Gastroesophageal sphincter (tissue), 3 donors: ENCODE measurements at regions not wholly inside any gene's neighbourhood (a gene's known extent, or its start where the extent isn't known, plus 50 kb on each side); places are given as distances from the start of the nearest gene placed in this dataset.

Source experiments
- CTCF ChIP-seq, 4 experiments: fragments of 200-600 bp in 2 of 4; fragments of 450-650 bp in 2 of 4; sonication (generic) in 1 of 4; IDR thresholded peaks; one replicate each; pipeline ENCODE4 v1.5.1; 2017 to 2019; ENCODE audit warnings: antibody characterized with exemption in 4 of 4, mild to moderate bottlenecking in 2 of 4, moderate library complexity in 2 of 4
- POLR2A ChIP-seq, 2 donors: fragments of 450-650 bp; IDR thresholded peaks; one replicate each; pipeline ENCODE4 v1.6.1; 2017; ENCODE audit warnings: antibody characterized with exemption in 2 of 2, mild to moderate bottlenecking in 2 of 2, moderate library complexity in 1 of 2

GRCh38 chr11:98766903-98767302 is 253.8 kb upstream of the CNTN5 start:
- TF ChIP-seq POLR2A (IDR thresholded peaks at IDR 0.05) (no peak), CTCF (IDR thresholded peaks at IDR 0.05) (no peak)
